ENCODE measurements at regions not wholly inside any gene's neighbourhood (a gene's known extent, or its start where the extent isn't known, plus 50 kb on each side); places are given as distances from the start of the nearest gene placed in this dataset.

DNA sequence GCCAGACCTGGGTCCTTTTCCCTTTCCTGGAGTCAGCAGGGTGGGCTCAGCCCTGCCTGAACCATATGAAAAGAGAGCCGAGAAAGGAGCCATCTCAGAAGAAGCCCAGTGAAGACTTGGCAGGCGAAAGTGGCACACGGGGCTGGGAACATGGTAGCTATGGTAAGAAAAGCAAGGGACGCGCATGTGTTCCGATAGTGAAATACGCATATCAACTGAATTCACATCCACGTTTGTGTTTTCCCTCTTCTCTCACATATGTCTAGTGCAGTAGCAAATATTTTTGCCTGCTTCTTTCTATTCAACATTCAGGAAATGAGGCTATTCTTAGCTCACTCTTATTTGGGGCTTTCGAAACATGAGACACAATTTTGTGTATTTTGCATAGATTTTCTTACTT is 54.1 kb upstream of the PEG3 start:
- Histone ChIP-seq H3K4me3 (no peak overlapping the region), H3K27ac (no peak overlapping the region), H3K27me3 (no peaks in the 10 kb centered on the region), H3K4me1 (no peaks in the 10 kb centered on the region), H3K36me3 (no peaks in the 10 kb centered on the region), H3K9me3 (no peaks in the 10 kb centered on the region)
- no peak for DNase-seq (ENCODE audit: low spot score in 2 of 2)
- intact Hi-C loops (cut with DNase I; ENCODE audit: low total_unique reads), result no loop called here
- TF ChIP-seq POLR2A (IDR thresholded peaks at IDR 0.05) (no peak), POLR2AphosphoS5 (IDR thresholded peaks at IDR 0.05) (no peak)
- TF ChIP-seq, protein P1, sequence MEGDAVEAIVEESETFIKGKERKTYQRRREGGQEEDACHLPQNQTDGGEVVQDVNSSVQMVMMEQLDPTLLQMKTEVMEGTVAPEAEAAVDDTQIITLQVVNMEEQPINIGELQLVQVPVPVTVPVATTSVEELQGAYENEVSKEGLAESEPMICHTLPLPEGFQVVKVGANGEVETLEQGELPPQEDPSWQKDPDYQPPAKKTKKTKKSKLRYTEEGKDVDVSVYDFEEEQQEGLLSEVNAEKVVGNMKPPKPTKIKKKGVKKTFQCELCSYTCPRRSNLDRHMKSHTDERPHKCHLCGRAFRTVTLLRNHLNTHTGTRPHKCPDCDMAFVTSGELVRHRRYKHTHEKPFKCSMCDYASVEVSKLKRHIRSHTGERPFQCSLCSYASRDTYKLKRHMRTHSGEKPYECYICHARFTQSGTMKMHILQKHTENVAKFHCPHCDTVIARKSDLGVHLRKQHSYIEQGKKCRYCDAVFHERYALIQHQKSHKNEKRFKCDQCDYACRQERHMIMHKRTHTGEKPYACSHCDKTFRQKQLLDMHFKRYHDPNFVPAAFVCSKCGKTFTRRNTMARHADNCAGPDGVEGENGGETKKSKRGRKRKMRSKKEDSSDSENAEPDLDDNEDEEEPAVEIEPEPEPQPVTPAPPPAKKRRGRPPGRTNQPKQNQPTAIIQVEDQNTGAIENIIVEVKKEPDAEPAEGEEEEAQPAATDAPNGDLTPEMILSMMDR (IDR thresholded peaks at IDR 0.05), result no peak

DNA sequence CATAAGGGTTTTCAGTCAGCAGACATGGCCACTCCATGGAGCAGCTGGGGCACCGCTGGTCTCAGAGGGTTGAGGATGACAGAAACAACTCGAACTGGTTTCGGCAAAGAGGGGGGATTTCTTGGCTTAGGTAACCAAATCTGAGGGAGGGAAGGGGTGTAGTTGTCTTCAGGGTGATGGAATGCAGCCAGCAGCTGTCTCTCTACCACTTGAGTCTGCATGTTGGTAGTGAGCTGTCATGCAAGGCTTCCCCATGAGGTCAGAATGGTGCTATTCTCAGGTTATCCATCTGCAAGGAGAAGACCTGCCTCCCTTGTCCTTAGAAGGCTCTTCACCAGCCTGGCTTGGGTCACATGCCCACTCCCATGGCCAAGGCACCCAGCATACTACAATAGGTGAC is 55.6 kb upstream of the PEG3 start:
- Histone ChIP-seq H3K27ac (no peak overlapping the region), H3K36me3 (no peaks in the 10 kb centered on the region), H3K9me3 (peaks cover 0 to 7% of the 10 kb centered on the region in 2 donors), H3K4me3 (no peak overlapping the region), H3K27me3 (no peaks in the 10 kb centered on the region), H3K4me1 (no peaks in the 10 kb centered on the region)
- TF ChIP-seq, protein P1 (IDR thresholded peaks at IDR 0.05), result no peak
- no peak for TF ChIP-seq POLR2A (IDR thresholded peaks at IDR 0.05)
- TF ChIP-seq POLR2AphosphoS5 (IDR thresholded peaks at IDR 0.05), result no peak
- DNase-seq (ENCODE audit: low spot score in 2 of 2), result no peak
- intact Hi-C loops (cut with DNase I; ENCODE audit: low total_unique reads), result no loop called here

DNA sequence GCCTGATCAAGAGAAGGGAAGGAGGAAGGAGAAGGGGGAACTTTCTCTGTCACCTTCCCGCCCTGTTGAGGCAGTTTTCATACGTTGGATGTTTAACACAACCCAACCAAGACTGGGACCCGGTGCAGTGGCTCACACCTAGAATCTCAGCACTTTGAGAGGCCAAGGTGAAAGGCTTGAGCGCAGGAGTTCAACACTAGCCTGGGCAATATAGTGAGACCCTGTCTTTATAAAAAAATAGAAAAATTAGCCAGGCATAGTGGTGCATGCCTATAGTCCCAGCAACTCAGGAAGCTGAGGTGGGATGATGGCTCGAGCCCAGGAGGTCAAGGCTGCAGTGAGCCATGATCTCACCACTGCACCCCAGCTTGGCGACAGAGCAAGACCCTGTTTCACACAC is 59.4 kb upstream of the PEG3 start:
- TF ChIP-seq POLR2AphosphoS5 (IDR thresholded peaks at IDR 0.05) (no peak), POLR2A (IDR thresholded peaks at IDR 0.05) (no peak)
- TF ChIP-seq, protein P1 (IDR thresholded peaks at IDR 0.05), result no peak
- H3K36me3 ChIP-seq, result no peaks in the 10 kb centered on the region
- no peaks in the 10 kb centered on the region for H3K27me3 ChIP-seq
- no peaks in the 10 kb centered on the region for H3K4me1 ChIP-seq
- no peak overlapping the region for H3K4me3 ChIP-seq
- intact Hi-C loops (cut with DNase I; ENCODE audit: low total_unique reads), result no loop called here
- no peak overlapping the region for H3K27ac ChIP-seq
- DNase-seq (ENCODE audit: low spot score in 2 of 2), result no peak
- H3K9me3 ChIP-seq, result peaks cover 0 to 7% of the 10 kb centered on the region in 2 donors

DNA sequence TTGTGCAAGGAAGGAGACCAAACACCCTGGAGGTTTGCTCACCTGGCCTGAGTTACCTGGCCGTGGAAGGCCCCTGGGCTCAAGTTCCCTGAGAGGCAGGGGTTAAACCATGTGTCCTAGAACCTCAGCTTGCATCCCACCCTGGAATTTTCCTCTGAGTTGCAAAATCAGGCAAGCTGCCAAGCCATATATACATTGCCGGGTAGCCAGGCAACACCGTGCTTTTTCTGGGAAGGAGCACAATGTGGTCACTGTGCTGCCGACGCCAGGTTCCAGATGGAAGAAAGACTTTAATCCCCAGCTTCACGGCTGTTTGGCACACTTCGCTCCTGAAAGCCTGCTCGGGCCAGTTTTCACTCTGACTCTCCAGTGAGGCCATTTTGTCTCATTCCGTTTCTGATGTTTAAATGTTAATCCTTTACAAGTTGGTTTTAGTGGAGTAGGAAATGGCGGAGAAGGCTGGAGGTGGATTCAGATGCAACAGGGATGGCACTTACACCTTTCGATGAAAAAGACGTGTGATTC is 60.1 kb upstream of the PEG3 start:
- DNase-seq (ENCODE audit: low spot score in 2 of 2), result no peak
- Histone ChIP-seq H3K27me3 (no peaks in the 10 kb centered on the region), H3K9me3 (peaks cover 0 to 8% of the 10 kb centered on the region in 2 donors), H3K36me3 (no peaks in the 10 kb centered on the region), H3K27ac (no peak overlapping the region), H3K4me1 (no peaks in the 10 kb centered on the region), H3K4me3 (no peak overlapping the region)
- intact Hi-C loops (cut with DNase I; ENCODE audit: low total_unique reads), result no loop called here
- TF ChIP-seq POLR2A (IDR thresholded peaks at IDR 0.05) (no peak), POLR2AphosphoS5 (IDR thresholded peaks at IDR 0.05) (no peak)
- TF ChIP-seq, protein P1 (IDR thresholded peaks at IDR 0.05), result no peak

DNA sequence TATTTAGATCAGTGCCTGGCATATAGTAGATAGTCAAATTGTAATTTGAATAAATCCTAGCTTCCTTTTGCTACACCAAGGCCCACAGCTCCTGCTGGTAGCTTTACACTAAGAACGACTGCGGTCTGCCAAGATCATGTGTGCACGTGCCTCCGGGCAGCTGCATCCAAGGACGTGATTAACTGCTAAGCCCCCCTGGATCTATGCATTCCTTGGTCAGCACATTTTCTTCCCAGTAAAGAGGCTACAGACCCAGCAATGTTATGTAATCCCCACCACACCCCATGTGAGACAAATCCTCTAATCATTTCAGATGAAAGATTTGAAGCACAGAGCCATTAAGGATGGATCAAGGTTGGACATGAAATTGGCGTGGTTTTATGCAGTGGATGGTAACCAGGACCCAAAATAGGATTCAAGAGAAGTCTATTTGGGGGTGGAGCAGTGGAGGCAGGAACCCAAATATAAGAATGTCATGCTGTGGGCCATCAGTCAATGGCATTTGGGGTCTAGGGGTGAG is 65.2 kb upstream of the PEG3 start:
- intact Hi-C loops (cut with DNase I; ENCODE audit: low total_unique reads), result no loop called here
- no peaks in the 10 kb centered on the region for H3K4me1 ChIP-seq
- TF ChIP-seq, protein P1 (IDR thresholded peaks at IDR 0.05), result no peak
- no peak for TF ChIP-seq POLR2A (IDR thresholded peaks at IDR 0.05)
- no peak for TF ChIP-seq POLR2AphosphoS5 (IDR thresholded peaks at IDR 0.05)
- H3K27ac ChIP-seq, result no peak overlapping the region
- no peak for DNase-seq (ENCODE audit: low spot score in 2 of 2)
- H3K36me3 ChIP-seq, result no peaks in the 10 kb centered on the region
- peaks cover 2 to 17% of the 10 kb centered on the region in 2 donors for H3K9me3 ChIP-seq
- no peak overlapping the region for H3K4me3 ChIP-seq
- H3K27me3 ChIP-seq, result no peaks in the 10 kb centered on the region

Measured in breast epithelium (tissue), 4 donors.